ENCODE measurements at regions not wholly inside any gene's neighbourhood (a gene's known extent, or its start where the extent isn't known, plus 50 kb on each side); places are given as distances from the start of the nearest gene placed in this dataset.

DNA sequence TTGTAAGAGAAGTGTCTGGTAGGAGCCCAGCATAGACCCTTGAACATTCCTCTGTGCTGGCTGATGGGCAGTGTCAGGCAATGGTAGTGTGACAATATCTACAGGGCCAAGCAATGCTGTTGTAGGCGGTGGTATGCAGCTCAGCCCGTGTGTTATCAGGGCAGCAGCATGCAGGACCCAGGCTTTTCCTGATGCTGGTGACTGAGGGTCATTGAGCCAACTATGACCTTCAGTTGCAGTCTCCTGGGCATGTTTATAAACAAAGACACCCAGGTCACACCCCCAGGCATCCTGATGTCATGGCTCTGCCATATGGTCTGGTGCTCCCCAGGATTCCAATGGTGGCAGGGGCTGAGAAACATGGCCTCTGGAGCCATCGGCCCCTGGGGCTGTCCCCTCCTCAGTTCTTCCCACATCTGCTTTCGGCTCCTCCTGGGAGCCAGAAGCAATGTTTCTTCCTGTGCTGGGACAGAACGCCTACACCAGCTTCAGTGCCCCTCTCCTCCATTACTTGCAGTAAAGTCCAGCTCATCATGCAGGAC is 518.0 kb upstream of the HS6ST1 start:
- DNase-seq, result no peak

DNA sequence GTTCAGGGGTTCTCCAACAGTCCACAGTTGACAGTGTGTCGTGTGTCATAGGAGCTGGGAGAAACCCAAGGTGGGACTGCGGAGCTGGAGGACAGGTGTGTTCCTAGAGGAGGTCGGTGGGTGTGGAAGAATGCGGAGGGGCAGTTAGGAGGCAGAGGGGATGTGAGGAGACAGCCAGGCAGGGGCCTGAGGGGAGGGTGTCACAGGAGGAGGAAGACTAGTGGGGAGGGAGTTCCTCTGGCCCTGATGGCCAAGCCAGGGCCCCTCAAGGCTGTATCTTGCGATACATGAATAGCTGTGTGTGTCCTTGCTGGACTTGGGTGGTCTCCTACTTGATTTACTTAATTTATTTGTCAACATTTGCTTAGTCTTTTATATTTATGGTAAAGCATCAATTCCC is 519.6 kb upstream of the HS6ST1 start:
- no peak for DNase-seq

DNA sequence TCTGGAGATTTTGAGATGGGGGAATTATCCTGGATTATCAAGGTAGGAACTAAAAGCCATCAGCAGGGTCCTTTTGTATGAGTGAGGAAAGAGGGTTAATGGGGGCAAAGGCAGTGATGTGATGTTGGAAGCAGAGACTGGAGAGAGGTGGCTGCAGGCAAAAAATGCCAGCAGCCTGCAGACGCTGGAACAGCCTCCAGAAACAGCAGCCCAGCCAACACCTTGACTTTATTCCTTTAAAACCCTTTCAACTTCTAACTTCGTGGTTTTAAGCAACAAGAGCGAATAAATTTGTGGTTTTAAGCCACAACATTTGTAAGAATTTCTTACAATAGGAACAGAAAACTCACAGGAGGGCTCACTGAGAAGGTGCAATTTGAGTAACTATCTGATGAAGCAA is 523.1 kb upstream of the HS6ST1 start:
- no peak for DNase-seq

DNA sequence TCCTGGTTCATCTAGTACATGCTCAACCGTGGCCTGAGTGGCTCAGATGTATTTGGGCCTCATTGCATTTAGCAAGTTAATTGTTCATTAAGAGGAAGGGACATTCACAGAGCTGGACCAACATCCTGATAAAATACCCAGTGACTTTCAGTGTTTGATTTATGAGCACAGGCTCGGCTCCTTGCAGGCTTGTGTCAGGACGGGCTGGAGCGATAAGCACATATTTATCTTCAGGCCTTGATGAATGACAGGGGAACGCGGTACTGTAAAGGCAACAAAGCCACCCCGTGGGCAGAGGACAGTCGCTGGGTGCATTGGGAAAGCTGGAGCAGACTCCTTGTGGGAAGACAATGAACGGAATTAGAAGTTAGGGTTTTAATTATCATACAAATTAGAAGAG is 548.6 kb upstream of the HS6ST1 start:
- DNase-seq, result no peak

DNA sequence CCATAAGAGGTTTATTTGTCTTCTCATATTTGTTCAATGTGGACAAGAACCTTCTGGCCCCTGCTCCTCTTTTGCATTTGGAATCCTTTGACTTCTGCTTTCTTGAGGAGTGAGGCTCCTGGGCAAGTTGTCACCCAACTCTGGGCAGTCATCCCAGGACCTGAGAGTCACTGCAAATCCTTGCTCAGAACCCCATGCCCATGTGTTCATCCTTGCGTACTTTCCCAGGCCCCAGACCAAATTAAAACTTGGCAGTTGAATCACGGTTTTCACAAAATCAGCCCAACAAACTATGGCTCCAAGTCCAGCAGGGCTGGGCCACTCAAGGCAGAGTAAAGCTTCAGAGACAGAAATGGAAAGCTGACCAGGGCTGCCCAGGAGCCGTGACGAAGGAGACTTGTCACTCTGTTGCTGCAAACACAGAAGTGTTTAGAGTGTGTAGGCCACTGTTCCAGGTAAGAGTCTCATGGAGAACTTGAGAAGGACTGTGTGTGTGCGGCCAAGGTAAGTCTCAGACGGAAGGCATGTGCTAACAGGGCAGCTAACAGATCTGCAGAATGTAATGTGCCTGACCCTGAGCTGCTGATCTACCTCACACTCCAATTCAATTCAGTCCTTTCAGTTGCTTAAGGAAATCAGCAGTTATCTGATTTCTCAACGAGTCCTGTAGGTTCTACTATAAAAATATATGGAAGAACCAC is 549.4 kb upstream of the HS6ST1 start:
- no peak for DNase-seq

GRCh38 chr2:128868686-128869551 is 550.3 kb upstream of the HS6ST1 start:
- no peak for DNase-seq

DNA sequence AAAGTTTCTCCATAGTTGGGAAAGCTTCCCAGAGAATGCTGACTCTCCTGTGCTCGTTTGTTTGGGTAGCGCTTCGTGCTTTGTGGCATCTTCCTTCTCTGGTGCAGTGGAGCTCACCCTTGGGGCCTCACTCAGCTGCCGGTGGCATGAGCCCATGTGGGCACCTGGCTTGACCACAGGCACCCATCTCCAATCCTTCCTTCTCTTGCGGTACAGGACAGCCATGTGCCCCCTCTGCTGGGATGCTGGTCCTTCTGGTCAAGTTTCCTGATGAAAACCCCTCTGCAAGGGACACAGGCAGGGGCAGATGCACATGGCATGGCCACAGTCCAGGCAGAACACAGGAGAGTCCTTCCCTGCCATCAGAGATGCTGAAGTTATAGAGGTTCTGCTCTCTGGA is 555.9 kb upstream of the HS6ST1 start:
- no peak for DNase-seq

- no peak for DNase-seq
Measured at GRCh38 chr2:128876986-128877983, 558.6 kb upstream of the HS6ST1 start.

DNA sequence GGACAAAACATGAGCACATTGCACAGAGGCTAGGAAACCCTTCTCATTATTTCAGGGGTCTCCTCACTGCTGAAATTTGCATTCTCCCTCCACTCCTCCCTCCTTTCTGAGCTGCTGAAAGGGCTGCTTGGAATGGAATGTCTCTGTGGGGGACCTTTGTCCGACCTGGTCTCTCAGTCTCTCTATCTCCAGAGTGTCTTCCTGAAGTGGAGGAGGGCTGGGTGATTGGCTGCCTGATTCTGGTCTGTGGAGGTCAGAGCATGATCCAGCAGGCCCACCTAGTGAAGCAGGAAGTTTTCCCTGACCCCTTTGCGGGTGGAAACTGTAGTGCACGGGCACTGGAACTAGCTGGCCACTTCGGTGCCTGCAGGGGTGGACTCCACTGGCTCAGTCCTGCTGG is 560.5 kb upstream of the HS6ST1 start:
- no peak for DNase-seq

DNA sequence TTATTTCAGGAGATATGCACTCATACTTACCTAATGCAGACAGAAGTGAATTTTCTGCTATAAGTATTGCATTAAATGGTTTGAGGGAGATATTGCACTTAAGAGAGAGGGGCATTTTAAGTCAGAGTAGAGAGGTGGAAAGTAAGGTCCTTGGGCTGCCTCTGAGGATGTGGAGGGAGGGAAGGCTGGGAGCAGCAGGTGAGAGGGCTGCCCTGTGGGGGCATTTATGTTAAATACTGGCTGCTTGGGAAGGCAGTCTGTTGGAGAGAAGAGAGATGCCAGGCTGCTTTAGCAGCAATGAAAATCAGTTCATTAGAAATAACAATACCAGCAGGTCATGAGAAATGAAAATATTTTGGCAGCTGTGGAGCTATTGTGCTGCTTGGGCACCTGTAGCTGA is 576.2 kb upstream of the HS6ST1 start:
- no peak for DNase-seq

DNA sequence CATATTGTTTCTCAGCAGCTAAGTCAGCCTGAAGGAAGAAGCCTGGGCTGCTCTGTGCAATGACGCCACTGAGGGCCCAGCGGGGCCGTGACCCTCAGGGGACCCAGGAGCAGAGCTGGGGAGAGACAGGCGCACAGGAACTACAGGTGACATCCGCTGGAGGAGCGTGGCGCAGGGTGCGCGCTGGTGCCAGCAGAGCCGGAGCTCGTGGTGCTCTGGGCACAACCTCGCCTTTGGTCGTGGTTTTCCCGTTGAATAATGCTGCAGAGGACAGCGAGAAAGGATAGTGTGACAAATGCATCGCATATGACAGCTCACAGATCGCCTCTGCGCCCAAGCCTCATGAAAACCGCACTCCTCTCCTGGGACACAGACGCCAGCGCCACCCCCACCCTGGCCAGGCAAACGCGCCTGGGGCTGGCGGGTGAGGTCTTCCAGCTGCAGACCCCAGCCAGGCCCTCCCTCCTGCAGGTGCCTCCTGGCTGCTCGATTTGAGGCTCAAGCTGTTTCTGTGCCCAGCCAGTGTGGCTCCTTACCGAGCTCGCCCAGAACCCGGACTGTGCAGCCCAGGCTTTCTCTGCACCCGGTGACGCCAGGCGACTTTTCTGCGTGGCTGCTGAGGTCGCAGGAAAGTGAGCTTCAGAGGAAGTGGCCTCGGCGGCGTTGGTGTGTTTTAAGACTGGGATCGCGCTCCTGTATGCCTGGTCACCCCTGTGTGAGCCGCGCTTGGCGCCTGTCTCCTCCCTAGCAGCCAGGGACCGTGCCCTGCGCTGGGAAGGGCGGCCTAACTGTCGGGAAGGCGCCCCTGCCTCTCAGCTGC is 583.1 kb upstream of the HS6ST1 start:
- DNase-seq, result no peak

- no peak for DNase-seq
Measured at GRCh38 chr2:128903637-128904036, 585.0 kb upstream of the HS6ST1 start.

GRCh38 chr2:128911276-128911675 is 592.6 kb upstream of the HS6ST1 start:
- no peak for DNase-seq

GRCh38 chr2:128914320-128914719 is 595.7 kb upstream of the HS6ST1 start:
- DNase-seq, result no peak

DNA sequence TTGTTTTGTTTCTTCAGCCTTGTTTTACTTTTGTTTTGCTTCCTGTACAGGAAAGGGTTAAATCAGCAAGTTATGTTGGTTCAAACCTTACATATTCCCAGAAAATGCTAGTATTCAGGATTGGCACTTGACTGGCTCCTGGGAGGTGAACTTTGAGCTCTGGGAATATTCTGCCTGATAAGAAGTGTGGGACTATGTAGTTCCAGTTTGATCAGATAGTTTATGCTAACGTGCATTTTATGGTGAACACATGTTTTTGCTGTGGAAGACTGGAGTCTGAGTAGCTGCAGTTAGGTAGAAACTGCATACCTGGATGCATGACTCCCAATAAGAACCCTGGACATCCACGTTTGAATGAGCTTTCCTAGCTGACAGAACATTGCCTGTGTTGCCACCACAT is 603.1 kb upstream of the HS6ST1 start:
- DNase-seq, result no peak

- no peak for DNase-seq
Measured at GRCh38 chr2:128922154-128922553, 603.5 kb upstream of the HS6ST1 start.

- no peak for DNase-seq
Measured at GRCh38 chr2:128925631-128926030, 607.0 kb upstream of the HS6ST1 start.

GRCh38 chr2:128930101-128930500 is 611.4 kb upstream of the HS6ST1 start:
- no peak for DNase-seq

DNA sequence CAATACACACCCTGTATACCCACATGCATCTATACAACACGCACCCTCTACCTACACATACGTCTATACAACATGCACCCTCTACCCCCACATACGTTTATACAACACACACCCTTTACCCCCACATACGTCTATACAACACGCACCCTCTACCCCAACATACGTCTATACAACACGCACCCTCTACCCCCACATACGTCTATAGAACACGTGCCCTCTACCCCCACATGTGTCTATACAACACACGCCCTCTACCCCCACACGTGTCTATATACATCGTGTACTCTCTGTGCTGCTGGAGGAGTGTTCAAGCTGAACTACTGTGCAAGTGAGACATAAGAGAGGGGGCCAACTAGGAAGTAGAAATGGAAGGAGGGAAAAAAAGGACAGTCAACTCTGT is 621.7 kb upstream of the HS6ST1 start:
- no peak for DNase-seq

DNA sequence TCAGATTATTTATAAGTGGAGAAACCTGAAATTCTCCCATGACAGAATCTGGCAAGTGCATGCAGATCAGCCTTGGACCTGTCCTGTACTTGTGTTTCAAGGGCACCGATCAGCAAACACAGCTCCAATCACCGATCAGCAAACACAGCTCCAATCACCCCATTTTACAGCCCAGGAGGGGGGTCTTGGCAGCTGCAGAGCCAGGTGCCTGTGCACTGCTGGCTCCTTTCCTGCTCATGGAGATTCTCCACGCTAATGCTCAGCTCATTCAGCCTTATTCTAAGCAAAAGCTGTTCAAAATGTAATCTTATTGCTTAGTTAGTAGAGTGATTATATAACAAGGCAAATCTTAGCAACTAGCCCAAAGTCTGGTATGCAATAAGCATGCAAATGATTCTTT is 623.1 kb upstream of the HS6ST1 start:
- DNase-seq, result no peak

GRCh38 chr2:128949360-128949759 is 630.7 kb upstream of the HS6ST1 start:
- no peak for DNase-seq

DNA sequence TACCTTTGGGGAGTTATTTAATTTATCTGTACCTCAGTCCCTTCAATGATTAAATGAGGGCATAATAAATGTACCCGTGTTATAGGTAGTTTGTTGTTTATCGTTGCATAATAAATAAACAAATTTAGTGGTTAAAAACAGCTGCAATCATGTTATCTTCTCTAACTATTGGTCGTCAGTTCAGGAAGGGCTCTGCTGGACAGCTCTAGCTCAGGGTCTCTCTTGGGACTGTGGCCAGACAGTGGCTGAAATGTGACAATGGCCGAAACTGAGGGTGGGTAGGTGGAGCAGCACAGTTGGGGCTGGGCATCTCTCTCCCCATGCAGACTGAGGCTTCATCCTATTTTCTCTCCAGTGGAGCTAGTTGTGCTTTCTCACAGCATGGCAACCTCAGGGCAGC is 632.1 kb upstream of the HS6ST1 start:
- no peak for DNase-seq
